ENCODE measurements at regions not wholly inside any gene's neighbourhood (a gene's known extent, or its start where the extent isn't known, plus 50 kb on each side); places are given as distances from the start of the nearest gene placed in this dataset.

DNA sequence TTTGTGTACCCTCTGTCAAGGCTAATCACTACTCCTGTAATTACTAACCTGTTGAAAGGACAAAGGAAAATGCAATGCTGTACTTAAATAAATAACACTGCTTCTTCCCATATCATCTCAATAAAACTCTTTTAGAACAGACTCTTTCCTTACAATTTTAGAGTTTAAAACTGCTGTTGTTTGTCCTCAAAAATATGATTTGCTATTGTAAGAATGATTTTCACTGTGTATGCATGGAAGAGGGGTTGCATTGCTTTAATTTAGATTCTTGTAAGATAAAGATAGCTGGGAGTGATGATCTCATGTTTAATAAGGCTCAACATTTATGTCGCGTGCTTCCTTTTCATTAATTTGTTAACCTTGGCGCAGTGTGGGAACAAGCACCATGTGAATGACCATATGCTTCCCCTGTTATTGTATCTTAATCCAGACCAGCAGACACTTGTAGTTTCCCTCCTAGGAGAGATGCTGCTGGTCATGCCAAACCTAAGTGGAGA is 89.8 kb upstream of the ATXN1 start:
- TF ChIP-seq, protein P1, sequence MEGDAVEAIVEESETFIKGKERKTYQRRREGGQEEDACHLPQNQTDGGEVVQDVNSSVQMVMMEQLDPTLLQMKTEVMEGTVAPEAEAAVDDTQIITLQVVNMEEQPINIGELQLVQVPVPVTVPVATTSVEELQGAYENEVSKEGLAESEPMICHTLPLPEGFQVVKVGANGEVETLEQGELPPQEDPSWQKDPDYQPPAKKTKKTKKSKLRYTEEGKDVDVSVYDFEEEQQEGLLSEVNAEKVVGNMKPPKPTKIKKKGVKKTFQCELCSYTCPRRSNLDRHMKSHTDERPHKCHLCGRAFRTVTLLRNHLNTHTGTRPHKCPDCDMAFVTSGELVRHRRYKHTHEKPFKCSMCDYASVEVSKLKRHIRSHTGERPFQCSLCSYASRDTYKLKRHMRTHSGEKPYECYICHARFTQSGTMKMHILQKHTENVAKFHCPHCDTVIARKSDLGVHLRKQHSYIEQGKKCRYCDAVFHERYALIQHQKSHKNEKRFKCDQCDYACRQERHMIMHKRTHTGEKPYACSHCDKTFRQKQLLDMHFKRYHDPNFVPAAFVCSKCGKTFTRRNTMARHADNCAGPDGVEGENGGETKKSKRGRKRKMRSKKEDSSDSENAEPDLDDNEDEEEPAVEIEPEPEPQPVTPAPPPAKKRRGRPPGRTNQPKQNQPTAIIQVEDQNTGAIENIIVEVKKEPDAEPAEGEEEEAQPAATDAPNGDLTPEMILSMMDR (IDR thresholded peaks at IDR 0.05; ENCODE audit: insufficient read depth, low read depth, low read length, missing control alignments) = no peak
- DNase-seq (ENCODE audit: low read depth) = no peak
- H3K4me3 ChIP-seq (ENCODE audit: low read length) = no peak overlapping the region

DNA sequence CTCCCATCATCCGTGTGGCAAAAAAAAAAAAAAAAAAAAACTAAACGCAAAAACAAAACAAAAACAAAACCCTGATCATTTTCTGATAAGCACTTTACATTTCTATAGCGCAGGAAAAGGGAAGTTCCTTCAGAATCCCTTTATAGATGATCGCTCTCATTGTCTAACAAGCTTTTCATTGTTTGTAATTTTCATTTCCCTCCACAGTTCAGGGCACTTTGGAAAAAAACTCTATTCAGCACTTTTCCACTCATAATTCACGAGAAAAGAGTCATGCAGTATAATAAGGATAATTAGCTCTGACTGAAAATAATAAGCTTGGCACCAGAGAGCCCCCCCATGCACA is 89.4 kb upstream of the ATXN1 start:
- no peak overlapping the region for H3K4me3 ChIP-seq (ENCODE audit: low read length)
- no peak for DNase-seq (ENCODE audit: low read depth)
- TF ChIP-seq, protein P1 (IDR thresholded peaks at IDR 0.05; ENCODE audit: insufficient read depth, low read depth, low read length, missing control alignments) = no peak

DNA sequence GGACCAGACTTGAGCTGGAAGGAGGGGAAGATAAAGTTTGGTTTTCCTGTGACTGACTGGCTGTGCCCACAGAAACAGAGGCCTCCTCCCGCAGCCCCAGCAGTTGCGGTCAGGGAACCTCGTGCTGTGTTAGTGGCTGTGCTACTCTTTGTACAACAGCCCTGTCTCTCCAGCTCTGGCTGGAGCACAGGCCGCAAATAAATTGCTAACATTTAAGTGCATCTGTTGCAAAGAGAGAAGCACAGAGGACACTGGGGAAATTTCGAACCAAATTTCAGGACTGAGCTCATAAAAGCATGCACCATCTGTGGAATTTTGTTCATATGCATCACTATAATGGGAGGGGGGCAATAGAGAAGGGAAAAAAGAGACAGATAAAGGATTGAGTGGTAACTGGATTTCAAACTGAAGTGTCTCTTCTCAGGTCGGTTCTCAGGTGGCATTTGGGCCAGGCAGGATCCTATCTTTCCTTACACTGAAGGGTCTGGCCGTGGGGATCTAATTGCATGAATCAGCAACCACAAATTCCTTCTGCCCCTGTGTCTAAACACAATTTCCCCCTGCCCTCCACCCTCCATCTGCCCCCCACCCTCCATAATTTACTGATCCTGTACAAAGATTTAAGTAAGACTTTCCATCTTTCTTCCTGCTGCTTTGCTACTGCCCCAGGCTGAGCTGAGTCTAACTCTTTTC is 88.9 kb upstream of the ATXN1 start:
- no peak overlapping the region for H3K4me3 ChIP-seq (ENCODE audit: low read length)
- DNase-seq (ENCODE audit: low read depth) = no peak
- TF ChIP-seq, protein P1 (IDR thresholded peaks at IDR 0.05; ENCODE audit: insufficient read depth, low read depth, low read length, missing control alignments) = no peak

DNA sequence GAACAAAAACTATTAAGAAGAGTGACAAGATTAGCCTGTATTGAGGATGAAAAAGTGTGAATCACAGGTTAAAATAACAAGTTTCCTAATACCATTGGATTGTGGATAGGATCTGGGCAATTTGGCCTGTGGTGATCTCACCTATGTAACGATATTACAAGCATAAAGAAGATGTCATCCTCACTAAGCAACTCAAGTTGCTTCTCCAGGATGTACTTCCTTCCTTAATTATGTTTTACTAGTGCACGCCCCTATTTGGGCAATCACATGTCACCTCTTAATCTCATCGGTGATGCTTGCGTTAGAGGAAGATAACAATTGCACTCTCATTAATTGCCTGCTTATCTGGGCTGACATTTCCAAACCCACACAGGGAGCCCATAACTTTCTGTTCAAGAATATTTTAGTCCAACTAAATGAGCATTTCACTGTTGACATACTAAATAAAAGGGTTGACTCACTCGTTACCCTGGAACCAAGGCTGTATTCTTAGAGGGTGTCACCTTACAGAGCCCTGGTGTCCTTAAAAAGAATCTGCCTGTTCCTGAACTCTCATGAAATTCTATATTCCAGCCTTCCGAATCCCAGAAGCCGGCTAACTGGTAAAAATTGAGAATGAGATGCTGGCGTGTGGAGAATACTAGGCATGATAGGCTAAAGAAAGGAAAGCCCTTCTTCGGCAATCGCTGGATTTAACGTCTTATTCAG is 88.2 kb upstream of the ATXN1 start:
- no peak overlapping the region for H3K4me3 ChIP-seq (ENCODE audit: low read length)
- TF ChIP-seq, protein P1 (IDR thresholded peaks at IDR 0.05; ENCODE audit: insufficient read depth, low read depth, low read length, missing control alignments) = no peak
- peak; percentile 74 for DNase-seq (ENCODE audit: low read depth)

DNA sequence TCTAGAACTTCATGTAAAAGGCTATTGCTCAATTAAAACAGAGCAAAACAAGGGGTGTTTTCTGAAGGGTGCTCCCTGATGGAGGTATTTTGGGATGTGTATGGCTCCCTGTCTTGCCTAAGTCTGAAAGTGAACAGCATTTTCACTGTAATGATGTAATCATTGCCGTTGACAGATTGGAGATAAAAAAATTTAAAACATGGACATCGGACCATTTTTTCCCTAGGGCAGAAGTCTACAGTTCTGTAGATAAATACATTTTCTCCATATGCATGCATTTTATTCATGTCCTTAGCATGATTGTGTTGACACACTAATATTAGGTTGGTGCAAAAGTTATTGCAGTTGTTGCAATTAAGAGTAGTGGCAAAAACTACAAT is 85.1 kb upstream of the ATXN1 start:
- no peak overlapping the region for H3K4me3 ChIP-seq (ENCODE audit: low read length)
- TF ChIP-seq, protein P1 (IDR thresholded peaks at IDR 0.05; ENCODE audit: insufficient read depth, low read depth, low read length, missing control alignments) = no peak
- DNase-seq (ENCODE audit: low read depth) = no peak

DNA sequence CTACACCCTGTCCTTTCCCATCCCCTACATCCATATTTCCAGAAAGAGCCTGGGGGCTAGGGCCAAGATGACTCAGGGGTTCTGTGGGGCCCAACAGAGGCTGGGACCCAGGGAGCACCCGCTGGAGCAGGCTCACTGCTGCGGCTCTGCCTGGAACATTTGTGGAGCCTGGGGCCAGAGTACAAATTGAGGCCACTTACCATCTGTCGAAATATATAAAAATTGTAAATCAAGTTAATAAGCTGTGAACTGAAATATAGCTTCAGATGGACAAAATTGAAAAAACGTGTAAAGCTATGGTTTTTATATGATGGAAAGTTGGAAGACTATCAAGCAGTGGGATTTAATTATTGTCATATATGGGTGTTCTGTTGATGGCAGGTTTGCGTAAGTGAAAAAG is 82.9 kb upstream of the ATXN1 start:
- H3K4me3 ChIP-seq (ENCODE audit: low read length) = no peak overlapping the region
- DNase-seq (ENCODE audit: low read depth) = no peak
- TF ChIP-seq, protein P1 (IDR thresholded peaks at IDR 0.05; ENCODE audit: insufficient read depth, low read depth, low read length, missing control alignments) = no peak

Data from epithelial cell of esophagus (primary cell).